ENCODE measurements at regions not wholly inside any gene's neighbourhood (a gene's known extent, or its start where the extent isn't known, plus 50 kb on each side); places are given as distances from the start of the nearest gene placed in this dataset.

DNA sequence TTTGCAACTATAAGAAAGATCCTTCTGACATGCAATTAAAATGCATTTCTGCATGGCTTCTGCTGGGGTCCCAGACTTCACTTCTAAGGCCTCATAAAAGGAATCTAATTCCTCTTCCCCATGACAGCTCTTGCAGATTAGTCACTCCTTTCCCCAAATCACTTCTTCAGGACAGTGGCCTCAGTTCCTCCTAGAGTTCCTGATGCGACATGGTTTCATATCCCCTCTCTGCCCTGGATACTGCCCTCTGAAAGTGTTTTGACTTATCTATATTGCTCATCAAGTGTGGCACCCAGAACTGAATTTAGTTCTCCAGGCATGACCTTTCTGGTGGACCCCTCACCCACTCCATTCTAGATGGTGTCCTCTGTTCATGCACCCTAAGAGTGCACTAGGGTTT is 238.1 kb downstream of the FOXO1 start:
- in situ Hi-C loops (cut with HindIII; ENCODE audit: low sequenced_read_pairs): no loop called here

DNA sequence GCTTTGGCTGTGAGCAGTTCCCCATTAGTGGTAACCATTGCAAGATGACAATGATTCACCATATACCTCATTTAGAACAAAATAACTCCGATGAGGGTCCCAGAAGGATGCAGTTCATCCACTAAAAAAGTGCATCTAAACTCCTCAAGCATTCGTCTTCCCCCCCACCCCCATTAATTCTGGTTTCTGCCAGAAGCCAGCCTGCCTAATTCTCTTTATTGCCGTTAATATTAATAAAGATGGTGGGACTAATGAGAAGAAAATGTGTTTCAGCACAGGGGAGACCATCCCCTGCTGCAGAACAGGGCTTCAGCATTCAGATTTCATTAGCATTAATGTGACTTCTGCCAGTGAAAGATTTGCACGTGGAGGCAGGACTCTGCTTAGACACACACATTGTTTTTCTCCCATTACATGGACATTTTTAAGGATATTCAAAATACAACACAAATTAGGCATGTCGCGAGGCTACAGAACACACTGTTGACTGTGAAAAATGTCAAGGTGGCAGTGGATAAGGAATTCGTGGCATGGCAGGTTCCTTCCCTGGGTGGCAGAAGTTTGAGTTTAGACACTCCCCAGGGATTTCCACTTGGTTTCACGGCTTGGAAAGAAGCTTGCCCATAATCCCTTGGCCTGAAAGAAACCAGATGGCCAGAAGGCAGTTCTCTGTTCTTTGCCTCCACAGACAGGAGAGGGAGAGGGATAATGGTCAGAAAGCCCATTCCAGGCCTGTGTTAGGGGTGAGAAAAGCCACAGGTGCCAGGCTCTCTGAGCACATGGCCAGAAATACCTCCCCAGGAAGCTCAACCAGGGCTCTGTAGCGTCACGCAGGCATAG is 236.5 kb downstream of the FOXO1 start:
- in situ Hi-C loops (cut with HindIII; ENCODE audit: low sequenced_read_pairs): loop anchor here (10.0 kb wide), 1 partner anchor 315 kb away; no protein-coding TSS in a partner anchor

DNA sequence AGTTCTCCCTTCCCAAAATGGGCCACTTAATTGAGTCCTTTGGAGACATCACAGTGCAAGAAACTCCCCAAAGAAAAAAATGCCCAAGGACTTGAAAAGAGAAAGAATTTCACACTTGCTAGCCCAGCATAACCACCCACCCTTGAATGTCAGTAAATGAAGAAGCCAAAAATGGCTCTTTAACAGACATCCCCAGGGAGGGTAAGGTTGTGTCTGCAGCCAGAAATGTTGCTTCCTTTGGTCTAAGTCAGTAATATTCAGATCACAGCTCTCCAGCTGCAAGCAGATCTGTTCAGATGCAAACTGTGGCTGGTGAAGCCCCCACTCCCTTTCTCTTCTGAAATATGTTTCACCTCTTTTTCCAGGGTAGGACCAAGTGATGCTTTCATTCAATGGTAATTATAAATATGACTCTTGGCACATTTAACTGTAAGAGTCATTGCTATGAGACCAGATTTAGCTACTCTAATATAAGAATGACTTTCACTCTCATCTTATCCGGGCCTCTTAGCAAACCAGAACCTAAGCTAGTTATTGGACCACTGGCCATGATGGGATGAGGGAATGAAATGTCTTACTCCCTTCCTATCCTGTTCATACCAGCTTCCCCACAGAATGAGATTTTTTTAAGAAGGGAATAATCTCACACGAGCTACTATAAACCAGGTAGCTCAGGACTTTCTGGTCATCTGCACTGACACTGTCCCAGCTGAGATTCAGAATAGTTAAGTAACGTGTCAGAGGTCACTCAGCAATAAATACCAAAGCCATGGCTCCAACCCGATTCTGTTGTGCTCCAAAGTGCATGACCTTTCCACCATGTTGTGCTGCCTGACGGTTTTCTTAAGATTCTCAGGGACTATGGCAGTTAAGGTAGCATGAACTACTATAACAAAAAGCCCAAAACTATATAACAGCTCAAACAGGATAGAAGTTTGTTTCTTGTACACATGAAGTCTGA is 234.1 kb downstream of the FOXO1 start:
- in situ Hi-C loops (cut with HindIII; ENCODE audit: low sequenced_read_pairs): loop anchor here (10.0 kb wide), 1 partner anchor 317 kb away; no protein-coding TSS in a partner anchor

DNA sequence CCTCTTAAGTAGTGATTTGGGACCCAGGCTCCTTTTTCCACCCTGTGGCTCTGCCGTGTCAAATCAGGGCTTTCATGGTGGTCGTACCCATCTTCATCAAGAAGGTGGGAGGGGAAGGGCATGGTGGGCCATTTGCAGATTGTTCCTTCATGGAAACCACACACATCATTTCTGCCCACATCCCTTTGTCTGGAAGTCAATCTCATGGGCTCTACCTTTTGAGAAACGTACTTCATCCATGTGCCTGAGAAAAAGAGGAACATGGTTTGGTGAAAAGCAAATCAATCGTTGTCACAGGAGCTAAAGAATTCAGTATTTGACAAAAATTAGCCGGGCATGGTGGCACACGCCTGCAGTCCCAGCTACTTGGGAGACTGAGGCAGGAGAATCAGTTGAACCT is 233.4 kb downstream of the FOXO1 start:
- in situ Hi-C loops (cut with HindIII; ENCODE audit: low sequenced_read_pairs): loop anchor here (10.0 kb wide), 1 partner anchor 318 kb away; no protein-coding TSS in a partner anchor

GRCh38 chr13:40433577-40433976 is 232.9 kb downstream of the FOXO1 start:
- in situ Hi-C loops (cut with HindIII; ENCODE audit: low sequenced_read_pairs): loop anchor here (10.0 kb wide), 1 partner anchor 319 kb away; no protein-coding TSS in a partner anchor

DNA sequence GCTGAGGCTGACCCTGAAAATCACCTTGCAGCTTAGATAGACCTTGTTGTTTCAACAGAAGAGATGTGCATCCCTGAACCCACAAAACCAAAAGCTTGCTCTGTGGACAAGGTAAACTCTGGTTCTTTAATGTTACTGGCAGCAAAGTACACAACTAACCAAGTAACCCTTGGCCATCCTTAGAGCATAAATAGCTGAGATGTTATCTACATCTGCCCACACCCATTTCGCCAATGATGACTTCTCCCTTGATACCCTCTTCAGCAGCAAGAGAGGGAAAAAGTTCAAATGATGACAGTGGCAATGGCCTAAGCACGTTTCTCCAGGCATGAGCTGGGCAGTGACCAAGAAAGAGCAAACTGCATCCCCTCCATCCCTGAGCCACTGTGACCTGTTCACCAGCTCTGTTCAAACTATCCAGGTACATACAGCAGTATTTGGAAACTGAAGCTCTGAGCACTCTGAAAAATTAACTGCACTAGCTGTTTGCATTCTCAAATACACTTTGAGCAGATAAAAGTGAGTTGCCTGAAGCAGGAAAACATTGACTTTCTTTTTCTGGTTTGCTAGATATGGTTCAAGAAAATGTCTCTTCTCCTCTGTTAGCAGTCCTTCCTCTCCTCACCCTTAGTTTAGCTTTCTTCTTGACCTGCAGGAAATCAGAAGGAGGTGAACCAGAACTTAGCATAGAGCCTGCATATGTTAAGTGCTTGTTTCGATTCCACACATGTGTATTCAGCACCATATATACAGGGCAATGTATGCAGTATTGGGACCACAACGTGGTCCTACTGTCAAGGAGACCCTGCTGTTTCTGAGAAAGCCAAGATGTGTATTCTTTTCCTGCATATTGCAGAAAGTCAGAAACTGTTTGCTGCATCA is 231.7 kb downstream of the FOXO1 start:
- in situ Hi-C loops (cut with HindIII; ENCODE audit: low sequenced_read_pairs): loop anchor here (5.0 to 10.0 kb wide), 3 partner anchors 37 to 320 kb away; no protein-coding TSS in a partner anchor

GRCh38 chr13:40438022-40438680 is 228.3 kb downstream of the FOXO1 start:
- in situ Hi-C loops (cut with HindIII; ENCODE audit: low sequenced_read_pairs): loop anchor here (5.0 to 10.0 kb wide), 3 partner anchors 41 to 323 kb away; no protein-coding TSS in a partner anchor

- in situ Hi-C loops (cut with HindIII; ENCODE audit: low sequenced_read_pairs): loop anchor here (5.0 to 10.0 kb wide), 3 partner anchors 42 to 324 kb away; no protein-coding TSS in a partner anchor
These were observed 227.2 kb downstream of the FOXO1 start for GRCh38 chr13:40438999-40439797.

- in situ Hi-C loops (cut with HindIII; ENCODE audit: low sequenced_read_pairs): loop anchor here (5.0 to 10.0 kb wide), 3 partner anchors 43 to 325 kb away; no protein-coding TSS in a partner anchor
These were observed 226.5 kb downstream of the FOXO1 start for GRCh38 chr13:40439928-40440327.

- in situ Hi-C loops (cut with HindIII; ENCODE audit: low sequenced_read_pairs): no loop called here
These were observed 225.2 kb downstream of the FOXO1 start for GRCh38 chr13:40440990-40441820.

DNA sequence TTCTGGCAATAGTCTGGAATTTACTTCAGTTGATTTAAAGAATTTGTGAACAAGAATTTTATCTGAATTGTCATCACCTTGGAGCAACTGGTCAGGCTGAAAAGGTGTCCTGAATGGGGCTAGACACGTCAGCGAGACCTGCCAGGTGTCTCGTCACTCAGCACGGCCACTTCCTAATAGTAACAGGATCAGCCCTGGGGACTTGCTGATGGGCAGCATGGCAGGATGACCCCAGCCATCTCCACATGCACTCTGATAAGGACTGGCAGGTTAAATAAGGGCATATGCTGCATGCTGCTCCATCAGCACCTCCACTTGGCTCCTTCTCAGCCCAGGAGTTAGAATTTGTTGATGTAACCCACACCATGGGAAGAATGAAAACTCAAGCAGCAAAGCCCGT is 224.2 kb downstream of the FOXO1 start:
- in situ Hi-C loops (cut with HindIII; ENCODE audit: low sequenced_read_pairs): no loop called here

DNA sequence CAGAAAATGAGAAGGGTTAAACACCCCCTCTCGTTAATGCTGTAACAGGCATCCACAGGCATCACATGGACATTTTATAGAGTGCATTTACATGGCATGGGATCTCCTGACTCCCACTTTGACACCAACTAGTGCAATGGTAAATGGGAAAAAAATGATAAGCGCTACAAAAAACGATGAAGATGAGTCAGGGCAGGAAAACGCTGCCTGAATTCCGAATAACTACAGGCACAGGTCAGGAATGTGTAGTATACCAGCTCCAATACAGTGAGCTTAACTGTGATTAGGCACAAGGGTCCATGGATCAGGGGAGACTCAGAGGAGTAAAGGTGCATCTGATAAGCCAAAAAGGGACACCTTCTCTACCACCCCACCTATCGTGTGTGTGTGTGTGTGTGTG is 223.6 kb downstream of the FOXO1 start:
- in situ Hi-C loops (cut with HindIII; ENCODE audit: low sequenced_read_pairs): no loop called here

- in situ Hi-C loops (cut with HindIII; ENCODE audit: low sequenced_read_pairs): no loop called here
These were observed 222.2 kb downstream of the FOXO1 start for GRCh38 chr13:40444241-40444640.

- in situ Hi-C loops (cut with HindIII; ENCODE audit: low sequenced_read_pairs): no loop called here
These were observed 220.9 kb downstream of the FOXO1 start for GRCh38 chr13:40445557-40445990.

GRCh38 chr13:40446365-40446764 is 220.1 kb downstream of the FOXO1 start:
- in situ Hi-C loops (cut with HindIII; ENCODE audit: low sequenced_read_pairs): no loop called here

- in situ Hi-C loops (cut with HindIII; ENCODE audit: low sequenced_read_pairs): no loop called here
These were observed 218.6 kb downstream of the FOXO1 start for GRCh38 chr13:40447857-40448256.

- in situ Hi-C loops (cut with HindIII; ENCODE audit: low sequenced_read_pairs): no loop called here
These were observed 214.3 kb downstream of the FOXO1 start for GRCh38 chr13:40452038-40452666.
